Ovary (tissue), 3 donors: ENCODE measurements at regions not wholly inside any gene's neighbourhood (a gene's known extent, or its start where the extent isn't known, plus 50 kb on each side); places are given as distances from the start of the nearest gene placed in this dataset.

ENCODE experiments used
- CTCF ChIP-seq, 3 donors: fragments of 450-650 bp in 2 of 3; fragments of 200-600 bp in 1 of 3; IDR thresholded peaks; one replicate each; pipeline versions ENCODE4 v1.5.1 to v1.8.0; 2016 to 2022; ENCODE audit warnings: antibody characterized with exemption in 3 of 3, mild to moderate bottlenecking in 1 of 3
- EP300 ChIP-seq: sonication (generic); formaldehyde crosslinking; IDR thresholded peaks from one replicate; pipeline ENCODE4 v1.6.1; 2017; ENCODE audit warnings: antibody characterized with exemption
- donor health status: DM: no; HTN: no; CAD: no.

- TF ChIP-seq CTCF (IDR thresholded peaks at IDR 0.05) (no peak), EP300 (no peak)
These were observed 611.3 kb downstream of the HDGFL1 start for GRCh38 chr6:23180504-23181293.
